22Rv1 (cell line): ENCODE measurements at regions not wholly inside any gene's neighbourhood (a gene's known extent, or its start where the extent isn't known, plus 50 kb on each side); places are given as distances from the start of the nearest gene placed in this dataset.

Source experiments
- CTCF ChIP-seq: fragments of 450-650 bp; IDR thresholded peaks from 2 replicates; pipeline ENCODE4 v1.5.1; 2017; ENCODE audit warnings: mild to moderate bottlenecking
- ZFX ChIP-seq: fragments of 450-650 bp; IDR thresholded peaks from 2 replicates; pipeline ENCODE4 v1.6.1; 2017; ENCODE audit warnings: antibody characterized with exemption, borderline replicate concordance

GRCh38 chr3:74537857-74538256 is 76.6 kb downstream of the CNTN3 start:
- TF ChIP-seq CTCF, result no peak
- no peak for TF ChIP-seq ZFX
